RPMI7951 (cell line): ENCODE measurements at regions not wholly inside any gene's neighbourhood (a gene's known extent, or its start where the extent isn't known, plus 50 kb on each side); places are given as distances from the start of the nearest gene placed in this dataset.

ENCODE experiments used
- DNase-seq: peaks from one replicate; pipeline ENCODE4 v3.0.0-alpha.2; 2012; ENCODE audit warnings: low read depth

DNA sequence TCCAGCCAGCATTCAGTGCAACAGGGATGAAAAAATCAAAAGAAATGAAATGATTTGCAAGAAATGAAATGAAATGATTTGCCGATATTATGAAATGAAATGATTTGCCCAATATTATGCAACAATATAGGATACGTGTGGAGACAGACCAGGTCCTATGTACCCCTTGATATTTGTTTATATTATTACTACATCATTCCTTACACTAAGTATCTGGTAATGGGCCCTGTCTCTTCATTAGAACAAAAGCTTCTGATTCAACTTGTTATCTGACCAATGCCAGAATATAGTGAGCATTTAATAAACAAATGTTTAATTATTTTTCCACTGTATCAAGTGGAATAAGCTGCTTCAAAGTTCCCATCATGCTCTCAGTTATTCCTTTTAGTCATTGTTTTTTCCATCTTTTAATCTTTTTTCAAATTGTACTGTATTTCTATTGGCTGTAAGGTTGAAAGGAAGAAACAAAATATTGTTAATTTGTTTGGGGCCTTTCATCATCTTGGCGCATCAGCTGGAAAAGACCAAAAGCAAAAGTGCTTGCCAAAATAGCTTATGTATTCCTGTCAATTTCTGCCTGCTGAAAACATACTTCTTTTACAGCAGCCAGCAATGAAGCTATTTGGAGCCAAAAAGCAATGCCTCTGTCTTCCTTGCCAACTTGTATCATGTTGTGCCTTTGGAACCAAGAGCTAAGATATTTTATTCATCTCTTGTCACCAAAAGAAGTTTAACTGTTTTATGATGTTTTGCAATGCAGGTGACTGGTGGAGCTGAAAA, 2314.9 kb downstream of the LRRC4C start:
- no peak for DNase-seq

DNA sequence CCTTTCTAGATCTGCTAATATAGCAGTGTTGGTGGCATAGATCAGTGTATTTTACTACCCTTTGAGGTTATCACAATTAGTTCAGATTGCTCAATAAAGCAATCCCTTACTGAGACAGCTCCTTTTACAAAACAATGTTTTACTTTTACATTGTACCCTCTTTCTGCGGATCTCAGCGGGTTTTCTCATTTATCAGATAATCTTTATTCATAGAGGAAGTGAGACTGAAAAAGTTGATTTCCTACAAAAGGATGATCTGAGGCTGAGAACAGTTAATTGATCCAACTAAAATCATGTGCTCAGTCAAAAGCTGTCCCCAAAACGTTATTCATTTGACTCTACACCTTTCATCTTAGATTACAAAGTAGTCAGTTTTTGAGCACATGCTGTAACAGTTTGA, 2319.9 kb downstream of the LRRC4C start:
- no peak for DNase-seq

DNA sequence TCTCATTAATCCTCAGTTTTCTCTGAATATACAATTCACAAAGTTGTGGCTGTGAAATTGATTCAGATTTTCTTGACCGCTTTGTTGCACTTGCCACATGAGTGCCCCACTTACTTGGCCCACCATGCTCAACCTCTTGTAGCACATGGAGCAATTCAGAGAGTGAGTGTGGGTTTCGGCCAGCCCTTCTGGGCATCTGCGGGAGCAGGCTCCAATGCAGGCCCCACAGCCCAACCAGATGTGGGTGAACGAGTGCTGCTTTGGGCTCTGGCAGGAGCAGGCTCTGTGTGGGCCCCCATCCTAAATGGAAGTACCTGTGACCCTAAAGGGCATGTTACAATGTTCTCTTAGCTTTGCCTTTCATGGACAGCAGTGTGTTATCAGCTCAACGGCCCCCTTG, 2338.6 kb downstream of the LRRC4C start:
- no peak for DNase-seq

DNA sequence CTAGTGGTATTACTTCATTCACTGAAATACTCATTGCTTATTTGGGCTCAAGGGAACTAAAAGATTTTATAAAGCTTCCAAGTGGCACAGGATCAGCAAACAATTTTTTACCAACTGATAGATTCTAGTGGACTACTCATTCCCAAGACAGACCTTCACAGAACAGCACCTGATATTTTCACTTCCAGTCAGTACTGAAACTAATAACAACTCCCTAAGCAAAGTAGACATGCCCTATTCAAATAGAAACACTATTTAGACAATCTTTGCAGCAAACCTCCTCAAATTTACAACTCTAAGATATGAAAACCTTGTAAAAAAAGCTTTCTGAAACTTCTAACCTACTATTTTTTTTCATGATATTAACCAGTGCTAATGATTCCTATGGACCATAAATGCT, 2345.8 kb downstream of the LRRC4C start:
- DNase-seq = no peak

DNA sequence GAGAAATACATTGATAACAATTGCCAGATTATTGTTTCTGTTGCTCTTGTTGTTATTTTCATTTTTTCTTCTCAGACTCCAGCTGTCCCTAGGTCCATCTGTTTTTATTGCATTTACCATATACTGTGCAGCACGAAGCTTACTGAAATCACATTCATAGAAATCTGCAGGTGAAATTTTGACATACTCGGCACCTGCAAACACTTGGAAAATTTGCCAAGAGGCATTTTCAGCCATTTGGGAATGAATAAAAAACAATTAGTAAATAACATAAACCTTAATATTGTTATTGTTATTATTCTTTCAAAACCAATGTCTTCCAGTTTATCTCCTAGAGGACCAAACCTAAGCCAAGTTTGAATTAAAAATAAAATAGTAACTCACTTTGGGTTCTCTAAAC, 2357.2 kb downstream of the LRRC4C start:
- no peak for DNase-seq

DNA sequence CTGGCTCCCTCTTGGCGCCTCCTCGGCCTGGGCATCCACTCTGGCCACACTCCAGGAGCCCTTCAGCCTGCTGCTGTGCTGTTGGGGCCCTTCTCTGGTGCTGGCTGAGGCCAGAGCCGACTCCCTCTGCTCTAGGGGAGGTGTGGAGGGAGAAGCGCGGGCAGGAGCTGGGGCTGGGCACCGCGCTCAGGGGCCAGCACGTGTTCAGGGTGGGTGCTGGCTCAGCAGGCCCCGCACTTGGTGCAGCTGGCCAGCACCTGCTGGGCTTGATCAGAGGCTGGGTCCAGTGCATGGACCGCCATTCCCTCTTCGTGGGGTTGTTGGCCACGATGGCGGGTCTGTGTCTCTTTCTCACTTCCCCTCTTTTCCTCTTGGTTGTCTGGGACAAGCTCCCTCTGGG, 2381.0 kb downstream of the LRRC4C start:
- DNase-seq = no peak

DNA sequence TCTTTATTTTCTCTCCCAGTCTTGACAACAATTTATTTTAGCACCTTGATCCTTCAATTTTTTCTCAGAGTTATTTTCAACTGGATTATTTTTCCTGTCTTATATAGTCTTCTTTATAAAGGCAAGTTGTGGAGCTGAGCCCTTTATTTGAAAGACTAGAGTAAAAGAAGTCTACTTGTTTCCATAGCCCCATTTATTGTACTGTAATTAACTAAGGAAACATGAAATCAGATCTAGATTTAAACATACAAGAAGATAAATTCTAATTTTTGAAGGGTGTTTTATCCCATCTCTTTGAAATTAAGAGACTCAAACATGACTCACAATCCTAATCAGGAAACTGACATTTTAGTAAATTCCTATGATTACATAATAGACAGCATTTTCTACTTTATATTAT, 2421.8 kb downstream of the LRRC4C start:
- no peak for DNase-seq

DNA sequence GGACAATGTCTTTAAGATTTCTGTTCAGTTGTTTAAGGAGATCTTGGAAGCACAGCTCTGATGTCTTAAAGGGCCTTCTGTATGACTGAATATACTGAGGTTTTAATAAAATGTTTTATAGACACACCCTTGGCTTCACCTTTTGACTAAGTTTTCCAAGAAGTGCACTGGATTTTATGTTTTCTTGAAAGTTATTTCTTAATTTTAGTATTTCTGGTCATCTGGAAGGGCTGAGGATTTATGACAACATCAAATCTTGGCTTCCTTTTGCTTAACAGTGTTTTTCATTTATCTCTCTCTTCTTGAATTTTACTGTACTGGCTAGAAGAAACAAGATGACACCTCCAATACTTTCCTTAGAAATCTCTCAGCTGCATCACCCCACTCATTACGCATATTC, 2423.4 kb downstream of the LRRC4C start:
- DNase-seq = no peak

DNA sequence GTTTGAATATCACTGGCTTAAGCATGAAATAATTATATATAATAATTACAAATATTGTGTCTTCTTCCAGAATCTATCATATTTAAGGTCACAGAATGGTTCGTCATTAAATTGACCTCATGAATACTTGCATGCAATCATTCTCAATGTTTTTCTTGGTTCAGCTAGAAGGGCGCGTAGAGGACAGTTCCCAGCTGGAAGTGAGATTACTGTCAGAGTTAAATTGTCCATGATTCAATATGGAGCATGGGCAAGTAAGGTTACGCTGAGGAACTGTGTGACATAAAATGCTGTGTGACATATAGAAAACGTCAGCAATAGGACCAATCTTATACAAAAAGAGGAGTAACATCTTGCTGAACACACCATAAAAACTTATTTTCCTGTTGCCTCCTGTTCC, 2423.5 kb upstream of the RAG2 start:
- no peak for DNase-seq

DNA sequence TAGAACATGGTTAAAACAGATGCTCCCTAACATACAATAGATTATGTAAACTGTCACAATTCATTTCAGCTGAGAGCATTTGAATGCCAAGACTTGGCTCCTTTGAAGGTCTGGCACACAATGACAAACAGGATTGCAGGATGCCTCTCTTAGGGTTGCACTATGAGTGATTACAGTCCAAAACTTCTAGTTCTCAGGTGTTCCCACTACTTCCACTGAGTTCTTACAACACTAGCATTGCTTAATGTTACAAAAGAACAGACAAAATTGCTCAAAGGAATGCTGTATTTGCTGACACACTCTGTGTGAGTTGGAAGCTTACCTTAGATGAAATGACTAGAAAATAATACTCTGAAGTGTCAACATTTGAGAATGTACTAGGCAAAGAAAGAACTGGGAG, 2413.8 kb upstream of the RAG2 start:
- DNase-seq = no peak

DNA sequence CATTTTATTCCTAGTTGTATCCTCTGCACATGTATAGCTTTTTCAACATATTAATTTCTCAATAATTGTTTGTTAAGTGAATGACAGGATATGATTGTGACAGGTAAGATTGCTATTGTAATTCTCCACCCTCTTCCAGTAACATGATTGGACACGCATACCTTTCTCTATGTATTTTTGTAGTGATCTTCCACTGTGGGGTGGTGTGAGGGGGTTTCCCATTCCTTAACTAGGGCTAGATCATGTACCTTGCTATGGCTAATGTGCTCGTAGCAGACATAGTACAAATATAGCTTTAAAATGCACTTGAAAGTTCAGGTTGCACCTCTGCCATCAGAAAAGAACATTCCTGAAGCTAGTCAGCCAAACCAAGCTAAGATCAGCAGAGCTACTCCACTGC, 2392.8 kb upstream of the RAG2 start:
- DNase-seq = no peak

DNA sequence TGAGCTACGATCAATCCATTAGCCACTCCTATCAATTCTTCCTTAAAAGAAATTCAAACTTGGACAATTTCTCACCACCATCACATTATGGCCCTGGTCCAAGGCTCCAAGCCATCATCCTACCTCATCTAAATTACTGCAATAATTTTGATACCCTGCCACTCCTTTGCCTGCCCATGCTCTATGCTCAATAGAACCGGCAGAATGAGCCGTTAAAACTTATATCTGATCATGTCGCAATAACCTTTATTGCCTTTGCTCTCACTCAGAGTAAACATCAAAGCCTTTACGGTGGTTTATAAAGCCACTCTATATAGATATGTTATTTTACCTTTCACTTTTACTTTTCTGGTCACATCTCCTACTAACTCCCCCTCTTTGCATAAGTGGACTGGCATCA, 2392.1 kb upstream of the RAG2 start:
- DNase-seq = no peak

DNA sequence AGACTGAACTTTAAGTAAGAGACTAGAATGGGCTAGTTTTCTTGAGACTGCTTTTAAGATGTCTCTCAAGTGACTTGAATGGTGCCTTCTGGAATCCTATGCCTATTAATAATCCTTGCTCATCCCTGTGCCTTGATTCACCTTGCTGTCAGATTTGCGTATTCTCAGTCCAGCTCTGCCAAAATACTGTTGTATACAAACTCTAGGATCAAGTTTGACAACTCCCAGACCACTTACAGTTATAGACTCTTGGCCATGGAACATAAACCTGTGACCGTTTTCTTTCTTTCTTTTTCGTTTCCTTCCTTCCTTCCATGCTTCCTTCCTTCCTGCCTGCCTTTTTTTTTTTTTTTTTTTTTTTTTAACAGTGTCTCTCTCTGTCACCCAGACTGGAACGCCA, 2390.9 kb upstream of the RAG2 start:
- no peak for DNase-seq

DNA sequence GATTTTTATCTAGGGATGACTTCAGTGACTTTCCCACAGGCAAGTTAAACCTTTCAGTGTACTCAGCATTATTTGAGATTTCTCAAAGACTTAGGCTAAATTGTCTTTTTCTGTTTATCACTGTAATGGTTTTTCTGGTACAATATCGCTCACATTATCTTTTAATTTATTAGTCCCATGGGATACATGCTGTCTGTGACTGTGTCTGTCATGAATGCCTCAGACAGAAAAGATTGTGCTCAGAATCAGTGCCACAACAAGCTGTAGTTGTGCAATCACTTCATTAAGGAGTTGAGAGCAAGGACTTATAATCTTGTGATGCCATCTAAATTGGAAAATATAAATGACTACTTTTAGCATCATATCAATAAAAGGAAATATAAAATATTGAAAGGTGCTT, 2374.2 kb upstream of the RAG2 start:
- no peak for DNase-seq

DNA sequence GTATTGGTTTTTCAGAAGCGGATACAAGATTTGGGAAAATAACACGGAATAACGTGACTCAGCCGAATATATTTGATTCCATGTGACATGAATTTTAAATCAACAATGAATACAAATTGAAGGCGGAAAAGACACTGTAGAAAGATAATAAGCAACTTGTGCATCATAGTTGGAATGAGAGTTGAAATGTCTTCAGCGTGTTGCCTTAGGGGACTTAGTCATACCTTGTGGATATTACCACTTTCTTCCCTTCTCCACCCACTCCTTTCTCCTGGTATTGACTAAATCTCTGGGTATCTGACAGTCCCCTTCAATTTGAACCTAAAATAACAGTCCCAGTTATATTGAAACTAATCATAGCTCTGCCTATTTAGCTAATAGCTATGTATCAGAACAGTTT, 2373.1 kb upstream of the RAG2 start:
- DNase-seq = peak; percentile 40

DNA sequence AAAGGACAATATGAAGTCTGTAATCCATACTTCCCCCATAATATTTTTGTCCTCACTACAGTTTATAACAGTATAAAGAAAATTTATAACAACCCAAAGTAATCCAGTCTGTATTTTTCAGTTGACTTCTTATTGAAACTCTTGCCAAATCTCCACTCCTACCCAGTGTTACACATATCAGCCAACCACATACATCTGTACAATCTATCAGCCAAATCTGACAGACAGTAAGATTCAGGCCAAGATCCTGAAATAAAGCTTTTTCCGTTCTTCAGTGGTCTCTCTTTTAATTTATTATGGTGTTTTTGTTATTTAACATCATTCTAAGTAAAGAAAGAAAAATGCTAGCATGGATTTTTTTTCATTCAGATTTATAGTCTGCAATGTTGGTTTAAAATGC, 2370.9 kb upstream of the RAG2 start:
- DNase-seq = no peak

DNA sequence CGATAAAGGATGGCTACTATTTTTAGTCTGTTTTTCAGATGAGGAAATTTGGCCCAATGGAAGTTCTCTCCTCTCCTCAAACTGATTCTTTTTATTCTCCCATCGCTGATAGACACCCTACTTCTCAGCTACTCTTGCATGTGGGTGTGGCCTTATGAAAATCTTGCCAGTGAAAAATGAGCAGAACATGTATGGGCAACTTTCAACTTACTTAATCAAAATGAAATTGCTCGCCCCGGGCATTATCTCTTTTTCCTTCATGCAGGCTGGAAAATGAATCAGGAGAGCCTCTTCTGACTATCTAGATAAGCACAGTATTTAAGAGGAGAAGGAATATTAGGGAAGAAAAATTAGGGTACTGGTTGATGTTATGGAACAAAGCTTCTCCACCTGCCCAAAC, 2354.7 kb upstream of the RAG2 start:
- no peak for DNase-seq

DNA sequence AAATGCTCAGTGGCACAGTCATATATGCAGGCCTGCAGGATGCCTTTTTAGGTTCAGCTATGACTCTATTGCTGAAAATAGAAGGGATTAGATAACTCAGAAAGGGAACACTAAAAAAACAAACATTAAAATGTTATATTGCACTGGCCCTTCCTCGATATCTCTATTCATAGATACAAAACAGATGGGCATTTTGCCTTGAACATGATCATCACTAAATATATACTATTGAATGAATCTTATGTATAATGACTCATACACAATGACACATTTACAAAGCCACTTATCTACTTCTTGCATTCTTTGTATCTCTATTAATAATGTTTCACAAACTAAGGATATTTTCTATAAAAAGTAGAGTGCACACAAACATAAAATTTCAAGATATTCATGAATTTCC, 2352.8 kb upstream of the RAG2 start:
- DNase-seq = no peak

DNA sequence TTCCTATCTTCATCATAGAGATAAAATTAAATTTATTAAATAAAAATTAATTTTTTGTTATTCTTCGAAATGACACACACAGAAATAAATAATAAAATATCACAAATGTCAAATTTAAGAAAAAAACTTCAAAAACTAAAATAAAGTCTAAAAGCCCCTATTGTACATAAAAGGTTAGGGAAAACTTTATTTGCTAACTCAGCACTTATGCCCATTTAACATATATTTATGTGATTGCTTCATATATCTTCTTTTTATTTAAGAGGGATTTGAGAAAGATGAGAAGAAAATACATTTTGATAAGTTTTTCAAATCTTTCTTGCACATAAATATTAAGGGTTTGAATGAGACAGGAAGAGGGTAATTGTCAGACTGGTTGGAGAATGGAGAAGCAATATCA, 2350.4 kb upstream of the RAG2 start:
- no peak for DNase-seq

DNA sequence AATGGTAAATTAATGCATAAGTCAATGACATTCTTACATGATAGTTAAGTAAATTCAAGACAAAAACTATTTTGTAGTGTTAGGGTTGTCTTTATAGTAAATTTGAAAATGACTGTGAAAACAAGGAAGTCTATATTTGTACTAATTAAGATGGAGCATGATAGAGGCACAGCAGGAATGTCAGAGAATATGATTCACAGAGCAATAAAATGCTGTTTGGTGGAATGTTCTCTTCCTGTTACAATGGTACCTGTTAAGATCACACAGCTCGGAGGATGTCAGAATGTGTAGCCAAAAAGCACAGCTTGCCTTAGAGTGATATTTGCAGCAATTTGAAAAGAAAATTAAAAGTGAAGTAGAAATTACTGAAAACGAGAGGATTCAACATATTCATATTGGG, 2339.7 kb upstream of the RAG2 start:
- no peak for DNase-seq

DNA sequence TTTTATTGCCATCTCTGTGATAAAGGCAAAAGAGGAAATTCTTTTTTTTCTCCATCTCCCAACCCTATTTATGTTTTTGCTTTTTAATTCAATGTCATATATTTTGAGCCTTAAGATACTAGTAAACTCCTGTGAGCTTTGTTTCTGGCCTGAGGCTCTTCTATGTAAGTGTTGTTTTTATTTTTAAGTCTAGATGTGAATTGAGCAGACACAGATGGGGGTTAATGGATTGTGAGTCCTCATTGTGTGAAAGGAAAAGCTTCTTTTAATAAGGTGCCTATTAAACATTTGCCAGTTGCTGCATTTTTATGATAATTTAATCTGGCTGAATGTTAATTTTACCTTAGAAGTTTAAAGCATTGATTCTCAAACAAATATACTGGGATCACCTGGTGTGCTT, 2337.9 kb upstream of the RAG2 start:
- no peak for DNase-seq

DNA sequence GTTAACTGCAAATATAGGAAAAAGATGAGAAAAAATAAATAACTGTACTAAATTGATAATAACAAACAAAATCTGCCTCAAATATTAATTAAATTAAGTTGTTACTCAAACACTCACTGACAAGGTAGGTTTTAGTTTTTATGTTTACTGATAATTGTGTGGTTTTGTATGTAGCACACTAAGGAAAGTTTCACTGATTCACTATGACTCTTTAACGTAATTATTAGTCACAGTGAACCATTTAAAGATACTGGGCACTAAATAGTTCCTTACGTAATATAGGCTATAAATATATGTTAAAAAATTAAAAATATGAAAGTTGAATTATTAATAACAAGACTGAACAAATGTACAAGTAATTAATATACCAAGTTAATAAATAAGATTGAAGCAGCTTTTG, 2330.0 kb upstream of the RAG2 start:
- DNase-seq = no peak

DNA sequence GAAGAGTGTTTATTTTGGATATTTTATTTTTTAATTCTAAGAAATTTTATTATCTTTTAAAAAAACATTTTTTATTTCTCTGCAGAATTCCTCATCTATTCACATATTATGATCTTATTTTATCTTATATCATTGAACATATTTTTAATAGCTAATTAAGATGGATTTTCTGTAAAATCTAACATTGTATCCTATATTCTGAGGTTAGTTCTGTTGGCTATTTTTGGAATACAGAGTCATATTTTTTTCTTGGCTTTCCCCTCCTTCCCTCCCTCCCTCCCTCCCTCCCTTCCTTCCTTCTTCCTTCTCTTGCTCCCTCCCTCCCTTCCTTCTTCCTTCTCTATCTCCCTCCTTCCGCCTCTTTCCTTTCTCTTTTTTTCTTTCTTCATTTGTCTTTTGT, 2326.6 kb upstream of the RAG2 start:
- no peak for DNase-seq

DNA sequence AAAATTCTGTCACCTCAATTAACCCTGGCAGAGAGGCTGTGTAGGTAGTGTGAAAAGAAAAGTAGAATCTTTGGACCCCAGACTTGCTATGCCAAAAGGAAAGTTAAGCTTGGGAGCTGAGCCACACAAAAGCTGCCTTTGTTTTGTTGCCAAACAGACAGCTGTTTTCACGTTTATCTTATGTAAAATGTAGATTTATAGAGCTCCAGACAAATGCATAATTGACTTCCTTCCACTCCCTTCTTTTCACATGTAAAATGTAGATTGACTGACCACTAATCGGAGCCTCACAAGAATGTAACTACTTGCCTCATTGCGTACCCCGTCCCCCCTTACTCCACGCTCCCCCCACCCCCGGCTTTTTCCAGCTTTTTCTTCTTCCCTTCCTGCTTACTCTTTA, 2302.2 kb upstream of the RAG2 start:
- DNase-seq = no peak
